ENCODE measurements at regions not wholly inside any gene's neighbourhood (a gene's known extent, or its start where the extent isn't known, plus 50 kb on each side); places are given as distances from the start of the nearest gene placed in this dataset.

GRCh38 chr4:171721937-171722336, 91.3 kb upstream of the GALNTL6 start:
- H2BK120ac ChIP-seq (ENCODE audit: insufficient read depth, low read length, poor library complexity): no peak overlapping the region
- H3K4me3 ChIP-seq (ENCODE audit: low read depth, low read length): no peak overlapping the region
- WGBS (ENCODE audit: extremely low coverage, insufficient coverage, insufficient read length): no CpG with 5 or more reads among the region's 2 CpGs
- no peak overlapping the region for H4K12ac ChIP-seq (ENCODE audit: low read depth, low read length)
- H2BK5ac ChIP-seq (ENCODE audit: low read depth, low read length, poor library complexity): no peak overlapping the region
- no peak overlapping the region for H4K8ac ChIP-seq (ENCODE audit: low read depth, low read length)
- H2BK12ac ChIP-seq (ENCODE audit: low read length): no peak overlapping the region
- no peaks in the 10 kb centered on the region for H3K4me1 ChIP-seq (ENCODE audit: control insufficient read depth in 1 of 2, insufficient read depth in 2 of 2, low read length in 2 of 2)
- no peaks in the 10 kb centered on the region for H3K79me1 ChIP-seq (ENCODE audit: low read length)
- H3K4me2 ChIP-seq (ENCODE audit: low read length): no peak overlapping the region
- H4K91ac ChIP-seq (ENCODE audit: low read depth, low read length): no peak overlapping the region
- H3K18ac ChIP-seq (ENCODE audit: low read length): no peak overlapping the region
- H2AFZ ChIP-seq (ENCODE audit: insufficient read depth, low read length, poor library complexity): no peak overlapping the region
- H3K14ac ChIP-seq (ENCODE audit: low read length): no peak overlapping the region
- peak; percentile 63 to 64 for DNase-seq
- no peaks in the 10 kb centered on the region for H3K9me3 ChIP-seq (ENCODE audit: insufficient read depth, low read depth, low read length)
- H3K23ac ChIP-seq (ENCODE audit: low read length): no peak overlapping the region
- no peak overlapping the region for H3K27ac ChIP-seq (ENCODE audit: low read depth, low read length)
- H3K4ac ChIP-seq (ENCODE audit: low read depth, low read length): no peak overlapping the region
- no peak overlapping the region for H3K9ac ChIP-seq (ENCODE audit: low read length)
- H2AK5ac ChIP-seq (ENCODE audit: low read length): no peak overlapping the region
- H3K27me3 ChIP-seq (ENCODE audit: insufficient read depth, low read length): no peaks in the 10 kb centered on the region
- H3K36me3 ChIP-seq (ENCODE audit: control insufficient read depth in 1 of 2, insufficient read depth in 2 of 2, low read length in 2 of 2): no peaks in the 10 kb centered on the region
- no peaks in the 10 kb centered on the region for H3K79me2 ChIP-seq (ENCODE audit: control insufficient read depth, insufficient read depth, low read length, poor library complexity)

GRCh38 chr4:171719691-171720090, 93.5 kb upstream of the GALNTL6 start:
- Histone ChIP-seq H3K27ac (ENCODE audit: low read depth, low read length) (no peak overlapping the region), H3K27me3 (ENCODE audit: insufficient read depth, low read length) (no peaks in the 10 kb centered on the region), H3K79me1 (ENCODE audit: low read length) (no peaks in the 10 kb centered on the region), H3K4me2 (ENCODE audit: low read length) (no peak overlapping the region), H4K8ac (ENCODE audit: low read depth, low read length) (no peak overlapping the region), H3K79me2 (ENCODE audit: control insufficient read depth, insufficient read depth, low read length, poor library complexity) (no peaks in the 10 kb centered on the region), H2BK5ac (ENCODE audit: low read depth, low read length, poor library complexity) (no peak overlapping the region), H4K91ac (ENCODE audit: low read depth, low read length) (no peak overlapping the region), H2BK120ac (ENCODE audit: insufficient read depth, low read length, poor library complexity) (no peak overlapping the region), H4K12ac (ENCODE audit: low read depth, low read length) (no peak overlapping the region), H2AK5ac (ENCODE audit: low read length) (no peak overlapping the region), H3K14ac (ENCODE audit: low read length) (no peak overlapping the region), H3K36me3 (ENCODE audit: control insufficient read depth in 1 of 2, insufficient read depth in 2 of 2, low read length in 2 of 2) (no peaks in the 10 kb centered on the region), H3K9me3 (ENCODE audit: insufficient read depth, low read depth, low read length) (peaks cover 3% of the 10 kb centered on the region), H2AFZ (ENCODE audit: insufficient read depth, low read length, poor library complexity) (no peak overlapping the region), H3K4ac (ENCODE audit: low read depth, low read length) (no peak overlapping the region), H3K18ac (ENCODE audit: low read length) (no peak overlapping the region), H3K9ac (ENCODE audit: low read length) (no peak overlapping the region), H3K4me1 (ENCODE audit: control insufficient read depth in 1 of 2, insufficient read depth in 2 of 2, low read length in 2 of 2) (no peaks in the 10 kb centered on the region), H3K23ac (ENCODE audit: low read length) (no peak overlapping the region), H3K4me3 (ENCODE audit: low read depth, low read length) (no peak overlapping the region), H2BK12ac (ENCODE audit: low read length) (no peak overlapping the region)
- peak in 1 of 2 donors; percentile 64 for DNase-seq
- WGBS (ENCODE audit: extremely low coverage, insufficient coverage, insufficient read length): no CpG with 5 or more reads among the region's 2 CpGs

GRCh38 chr4:171718665-171719064, 94.5 kb upstream of the GALNTL6 start:
- Histone ChIP-seq H3K36me3 (ENCODE audit: control insufficient read depth in 1 of 2, insufficient read depth in 2 of 2, low read length in 2 of 2) (no peaks in the 10 kb centered on the region), H3K4me3 (ENCODE audit: low read depth, low read length) (peak overlapping the region; percentile 9), H3K79me1 (ENCODE audit: low read length) (no peaks in the 10 kb centered on the region), H3K27ac (ENCODE audit: low read depth, low read length) (no peak overlapping the region), H2BK5ac (ENCODE audit: low read depth, low read length, poor library complexity) (no peak overlapping the region), H2BK12ac (ENCODE audit: low read length) (no peak overlapping the region), H4K91ac (ENCODE audit: low read depth, low read length) (no peak overlapping the region), H2AFZ (ENCODE audit: insufficient read depth, low read length, poor library complexity) (no peak overlapping the region), H3K4me1 (ENCODE audit: control insufficient read depth in 1 of 2, insufficient read depth in 2 of 2, low read length in 2 of 2) (no peaks in the 10 kb centered on the region), H3K23ac (ENCODE audit: low read length) (no peak overlapping the region), H4K8ac (ENCODE audit: low read depth, low read length) (no peak overlapping the region), H3K18ac (ENCODE audit: low read length) (no peak overlapping the region), H2AK5ac (ENCODE audit: low read length) (no peak overlapping the region), H3K14ac (ENCODE audit: low read length) (no peak overlapping the region), H3K79me2 (ENCODE audit: control insufficient read depth, insufficient read depth, low read length, poor library complexity) (no peaks in the 10 kb centered on the region), H3K9ac (ENCODE audit: low read length) (no peak overlapping the region), H3K9me3 (ENCODE audit: insufficient read depth, low read depth, low read length) (peaks cover 3% of the 10 kb centered on the region), H4K12ac (ENCODE audit: low read depth, low read length) (no peak overlapping the region), H3K4me2 (ENCODE audit: low read length) (no peak overlapping the region), H2BK120ac (ENCODE audit: insufficient read depth, low read length, poor library complexity) (no peak overlapping the region), H3K27me3 (ENCODE audit: insufficient read depth, low read length) (no peaks in the 10 kb centered on the region), H3K4ac (ENCODE audit: low read depth, low read length) (no peak overlapping the region)
- no peak for DNase-seq
- WGBS (ENCODE audit: extremely low coverage, insufficient coverage, insufficient read length): no CpG with 5 or more reads among the region's 2 CpGs

GRCh38 chr4:171718069-171718468, 95.1 kb upstream of the GALNTL6 start:
- Histone ChIP-seq H3K4me1 (ENCODE audit: control insufficient read depth in 1 of 2, insufficient read depth in 2 of 2, low read length in 2 of 2) (no peaks in the 10 kb centered on the region), H4K8ac (ENCODE audit: low read depth, low read length) (no peak overlapping the region), H3K79me1 (ENCODE audit: low read length) (no peaks in the 10 kb centered on the region), H3K9ac (ENCODE audit: low read length) (no peak overlapping the region), H4K12ac (ENCODE audit: low read depth, low read length) (no peak overlapping the region), H2BK5ac (ENCODE audit: low read depth, low read length, poor library complexity) (no peak overlapping the region), H3K27ac (ENCODE audit: low read depth, low read length) (no peak overlapping the region), H3K18ac (ENCODE audit: low read length) (no peak overlapping the region), H2AK5ac (ENCODE audit: low read length) (no peak overlapping the region), H3K4me2 (ENCODE audit: low read length) (no peak overlapping the region), H4K91ac (ENCODE audit: low read depth, low read length) (no peak overlapping the region), H3K9me3 (ENCODE audit: insufficient read depth, low read depth, low read length) (peaks cover 3% of the 10 kb centered on the region), H3K36me3 (ENCODE audit: control insufficient read depth in 1 of 2, insufficient read depth in 2 of 2, low read length in 2 of 2) (no peaks in the 10 kb centered on the region), H2BK12ac (ENCODE audit: low read length) (no peak overlapping the region), H2AFZ (ENCODE audit: insufficient read depth, low read length, poor library complexity) (no peak overlapping the region), H3K23ac (ENCODE audit: low read length) (no peak overlapping the region), H3K4me3 (ENCODE audit: low read depth, low read length) (no peak overlapping the region), H3K14ac (ENCODE audit: low read length) (no peak overlapping the region), H3K27me3 (ENCODE audit: insufficient read depth, low read length) (no peaks in the 10 kb centered on the region), H3K4ac (ENCODE audit: low read depth, low read length) (no peak overlapping the region), H2BK120ac (ENCODE audit: insufficient read depth, low read length, poor library complexity) (no peak overlapping the region), H3K79me2 (ENCODE audit: control insufficient read depth, insufficient read depth, low read length, poor library complexity) (no peaks in the 10 kb centered on the region)
- no peak for DNase-seq
- WGBS (ENCODE audit: extremely low coverage, insufficient coverage, insufficient read length): no CpG with 5 or more reads among the region's 1 CpG
